IMR-90 (cell line): ENCODE measurements at regions not wholly inside any gene's neighbourhood (a gene's known extent, or its start where the extent isn't known, plus 50 kb on each side); places are given as distances from the start of the nearest gene placed in this dataset.

Experiments
- ATAC-seq: fragments of 200-7000 bp; cut with Tn5 transposase; 2 replicates; pipeline ENCODE4 v1.9.1; 2020; ENCODE audit warnings: low read depth, mild to moderate bottlenecking, moderate library complexity
- BruUV-seq: library from RNA; stranded (reverse); fragments of 400-500 nt; replicated peaks from 2 replicates; lab custom pipeline; 2021; lab: Mats Ljungman, UMichigan
- CTCF ChIA-PET: fragments of 300-600 bp; formaldehyde crosslinking; extraction: SDS; loops from one replicate; lab custom pipeline; 2021; ENCODE audit warnings: antibody characterized with exemption; lab: Yijun Ruan, JAX
- POLR2A ChIA-PET: fragments of 300-600 bp; sonication (Branson Sonifier 250); formaldehyde crosslinking; loops from one replicate; lab custom pipeline; 2022; ENCODE audit warnings: antibody characterized with exemption; ENCODE audit not compliant: unreplicated experiment; lab: Charles Lee
- DNase-seq: peaks from one replicate; pipeline ENCODE4 v3.0.0; 2013
- H2AFZ ChIP-seq: replicated peaks from 2 replicates; pipeline ENCODE3; 2013; ENCODE audit warnings: low read length, mild to moderate bottlenecking; ENCODE audit not compliant: poor library complexity
- H2AK5ac ChIP-seq: 2 replicates; pipeline ENCODE4 v1.6.1; 2013; ENCODE audit warnings: low read depth, low read length, inconsistent platforms
- H2AK9ac ChIP-seq: replicated peaks from 2 replicates; pipeline ENCODE3; 2013; ENCODE audit warnings: mild to moderate bottlenecking, low read depth, low read length, moderate library complexity; ENCODE audit not compliant: poor library complexity
- H2BK120ac ChIP-seq: 2 replicates; pipeline ENCODE4 v1.6.1; 2013; ENCODE audit warnings: low read depth, low read length, inconsistent platforms
- H2BK15ac ChIP-seq: 3 replicates; pipeline ENCODE4 v1.6.1; 2013; ENCODE audit warnings: low read depth, low read length, inconsistent platforms
- H2BK20ac ChIP-seq: 2 replicates; pipeline ENCODE4 v1.6.1; 2013; ENCODE audit warnings: low read depth, mild to moderate bottlenecking, inconsistent platforms, low read length, moderate library complexity
- H2BK5ac ChIP-seq: 2 replicates; pipeline ENCODE4 v1.6.1; 2013; ENCODE audit warnings: mild to moderate bottlenecking, low read depth, low read length, inconsistent platforms; ENCODE audit not compliant: poor library complexity, severe bottlenecking
- H3K14ac ChIP-seq: replicated peaks from 2 replicates; pipeline ENCODE4 v1.6.1; 2013; ENCODE audit warnings: low read depth, low read length, inconsistent platforms
- H3K18ac ChIP-seq: 2 replicates; pipeline ENCODE4 v1.6.1; 2013; ENCODE audit warnings: low read depth, low read length, control low read depth
- H3K23ac ChIP-seq: 2 replicates; pipeline ENCODE4 v1.6.1; 2013; ENCODE audit warnings: low read depth, low read length, inconsistent platforms
- H3K27ac ChIP-seq: 2 replicates; pipeline ENCODE4 v1.5.1; 2013; ENCODE audit warnings: mild to moderate bottlenecking, control low read depth, low read length; ENCODE audit not compliant: insufficient read depth
- H3K27me3 ChIP-seq: 2 replicates; pipeline ENCODE4 v1.6.1; 2013; ENCODE audit warnings: low read length; ENCODE audit not compliant: control insufficient read depth, insufficient read depth
- H3K36me3 ChIP-seq: 2 replicates; pipeline ENCODE4 v1.6.1; 2013; ENCODE audit warnings: low read length, mixed read lengths; ENCODE audit not compliant: control insufficient read depth, insufficient read depth
- H3K4ac ChIP-seq: 2 replicates; pipeline ENCODE4 v1.6.1; 2013; ENCODE audit warnings: low read depth, low read length, inconsistent platforms
- H3K4me1 ChIP-seq: 2 replicates; pipeline ENCODE4 v1.6.1; 2013; ENCODE audit warnings: low read length, mixed read lengths; ENCODE audit not compliant: control insufficient read depth, insufficient read depth
- H3K4me2 ChIP-seq: 2 replicates; pipeline ENCODE4 v1.6.1; 2013; ENCODE audit warnings: low read depth, mild to moderate bottlenecking, control low read depth, low read length, moderate library complexity
- H3K4me3 ChIP-seq: 2 replicates; pipeline ENCODE4 v1.5.1; 2013; ENCODE audit warnings: low read depth, mild to moderate bottlenecking, control low read depth, low read length, moderate library complexity; ENCODE audit not compliant: insufficient read depth
- H3K56ac ChIP-seq: 2 replicates; pipeline ENCODE4 v1.6.1; 2013; ENCODE audit warnings: low read length, inconsistent platforms; ENCODE audit not compliant: insufficient read depth; ENCODE audit errors: extremely low read depth
- H3K79me1 ChIP-seq, 2 experiments: 2 replicates each; pipeline ENCODE4 v1.6.1; 2013; ENCODE audit warnings: low read length in 2 of 2, inconsistent platforms in 1 of 2, low read depth in 1 of 2
- H3K9ac ChIP-seq: 2 replicates; pipeline ENCODE4 v1.6.1; 2013; ENCODE audit warnings: low read depth, low read length, control low read depth
- H3K9me1 ChIP-seq: 2 replicates; pipeline ENCODE4 v1.6.1; 2013; ENCODE audit warnings: low read length, inconsistent platforms; ENCODE audit not compliant: insufficient read depth
- H3K9me3 ChIP-seq: 2 replicates; pipeline ENCODE4 v1.6.1; 2013; ENCODE audit warnings: low read length; ENCODE audit not compliant: control insufficient read depth, insufficient read depth
- H4K20me1 ChIP-seq: 2 replicates; pipeline ENCODE4 v1.6.1; 2013; ENCODE audit warnings: low read length, inconsistent platforms; ENCODE audit not compliant: insufficient read depth
- H4K5ac ChIP-seq: 2 replicates; pipeline ENCODE4 v1.6.1; 2013; ENCODE audit warnings: mild to moderate bottlenecking, low read depth, low read length, control low read depth
- H4K8ac ChIP-seq, 2 experiments: 2 replicates each; pipeline ENCODE4 v1.6.1; 2013; ENCODE audit warnings: low read depth in 2 of 2, low read length in 2 of 2, control low read depth in 1 of 2, inconsistent platforms in 1 of 2
- H4K91ac ChIP-seq: 2 replicates; pipeline ENCODE4 v1.6.1; 2013; ENCODE audit warnings: low read depth, low read length, inconsistent platforms; ENCODE audit not compliant: insufficient read depth
- CEBPB ChIP-seq: IDR thresholded peaks from 2 replicates; pipeline ENCODE4 v1.6.1; 2012; ENCODE audit warnings: low read depth, low read length, improper control_type of control experiment
- CHD1 ChIP-seq: IDR thresholded peaks from 2 replicates; pipeline ENCODE4 v1.6.1; 2012; ENCODE audit warnings: low read depth, low read length, improper control_type of control experiment
- CTCF ChIP-seq: conservative IDR thresholded peaks from 2 replicates; pipeline ENCODE4 v1.5.1; 2012; ENCODE audit warnings: mild to moderate bottlenecking, low read depth, low read length, improper control_type of control experiment
- MAFK ChIP-seq: IDR thresholded peaks from 2 replicates; pipeline ENCODE4 v1.6.1; 2012; ENCODE audit warnings: low read depth, low read length, improper control_type of control experiment
- MAZ ChIP-seq: IDR thresholded peaks from 2 replicates; pipeline ENCODE4 v1.6.1; 2012; ENCODE audit warnings: low read depth, mild to moderate bottlenecking, low read length, improper control_type of control experiment, moderate library complexity, borderline replicate concordance
- NFE2L2 ChIP-seq: fragments of 150-350 bp; IDR thresholded peaks from 2 replicates; pipeline ENCODE4 v1.6.1; 2016; ENCODE audit warnings: low read depth, mild to moderate bottlenecking, low read length
- POLR2A ChIP-seq: IDR thresholded peaks from 2 replicates; pipeline ENCODE4 v1.6.1; 2012; ENCODE audit warnings: mild to moderate bottlenecking, low read depth, low read length
- SMC3 ChIP-seq: fragments of 150-350 bp; IDR thresholded peaks from 2 replicates; pipeline ENCODE4 v1.6.1; 2016; ENCODE audit warnings: low read depth, mild to moderate bottlenecking, antibody characterized with exemption, low read length, moderate library complexity
- WGBS, 2 experiments: methylation state at CpG; one replicate each; pipeline versions ENCODE4 v1.1.5 to v1.1.7; 2013; ENCODE audit warnings: missing lambda C conversion rate in 2 of 2; ENCODE audit not compliant: insufficient read length in 1 of 2; ENCODE audit errors: extremely low coverage in 2 of 2; 5-methylcytosine and 5-hydroxymethylcytosine counted together
- dilution Hi-C: fragments of 300-500 bp; cut with HindIII; formaldehyde crosslinking; loops from one replicate; pipeline ENCODE4 v1.14.3; 2018; ENCODE audit warnings: low sequenced_read_pairs; ENCODE audit not compliant: unreplicated experiment
- in situ Hi-C: fragments of 300-500 bp; cut with MboI; formaldehyde crosslinking; loops from 3 replicates; pipeline ENCODE4 v1.14.3; 2019; ENCODE audit warnings: low sequenced_read_pairs, inconsistent platforms, mixed read lengths
- intact Hi-C: fragments of 100-400 bp; cut with micrococcal nuclease; formaldehyde crosslinking; loops from 2 replicates; pipeline ENCODE4 v1.10.0; 2022
- TF ChIP-seq, protein P1 (sequence below): fragments of 150-350 bp; IDR thresholded peaks from 2 replicates; pipeline ENCODE4 v1.6.1; 2017; ENCODE audit warnings: mild to moderate bottlenecking, antibody characterized with exemption, low read length, low read depth

DNA sequence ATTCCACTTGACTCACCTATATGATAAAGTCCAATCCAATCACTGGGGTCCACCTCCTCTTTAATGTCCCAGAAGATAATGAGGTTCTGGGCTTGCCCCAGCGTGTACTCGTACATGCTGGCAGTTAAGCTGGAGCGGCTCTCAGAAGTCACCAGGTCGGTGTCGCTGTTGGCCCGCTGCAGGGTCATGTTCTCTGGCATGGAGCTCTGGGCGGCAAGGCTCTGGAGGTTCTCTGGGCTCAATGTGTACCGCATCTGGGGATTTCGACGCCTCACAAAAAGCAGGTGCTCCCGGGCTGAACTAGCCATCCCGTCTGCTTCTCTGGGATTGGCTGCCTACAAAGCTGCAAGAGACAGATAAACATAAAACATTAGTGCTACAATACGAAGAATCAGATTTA, 206.4 kb upstream of the CCDC150 start:
- Histone ChIP-seq H3K4me1 (no peaks in the 10 kb centered on the region), H3K27ac (no peak overlapping the region), H2AFZ (peak overlapping the region; percentile 56), H3K9ac (no peak overlapping the region), H2BK20ac (no peak overlapping the region), H3K4me3 (no peak overlapping the region), H3K9me3 (no peaks in the 10 kb centered on the region), H3K4ac (no peak overlapping the region), H4K20me1 (no peaks in the 10 kb centered on the region), H4K91ac (no peak overlapping the region), H3K4me2 (no peak overlapping the region), H3K56ac (no peak overlapping the region), H2BK5ac (no peak overlapping the region), H3K27me3 (no peaks in the 10 kb centered on the region), H3K79me1 (no peaks in the 10 kb centered on the region), H2AK9ac (no peak overlapping the region), H4K5ac (no peak overlapping the region), H2BK120ac (no peak overlapping the region), H3K23ac (no peak overlapping the region), H4K8ac (no peak overlapping the region), H3K9me1 (no peaks in the 10 kb centered on the region), H2AK5ac (no peak overlapping the region), H3K36me3 (no peaks in the 10 kb centered on the region), H3K18ac (no peak overlapping the region), H2BK15ac (no peak overlapping the region), H3K14ac (no peak overlapping the region)
- TF ChIP-seq SMC3 (no peak), CEBPB (no peak), MAFK (no peak), NFE2L2 (no peak), CTCF (no peak), POLR2A (no peak), MAZ (no peak), CHD1 (no peak)
- TF ChIP-seq, protein P1, sequence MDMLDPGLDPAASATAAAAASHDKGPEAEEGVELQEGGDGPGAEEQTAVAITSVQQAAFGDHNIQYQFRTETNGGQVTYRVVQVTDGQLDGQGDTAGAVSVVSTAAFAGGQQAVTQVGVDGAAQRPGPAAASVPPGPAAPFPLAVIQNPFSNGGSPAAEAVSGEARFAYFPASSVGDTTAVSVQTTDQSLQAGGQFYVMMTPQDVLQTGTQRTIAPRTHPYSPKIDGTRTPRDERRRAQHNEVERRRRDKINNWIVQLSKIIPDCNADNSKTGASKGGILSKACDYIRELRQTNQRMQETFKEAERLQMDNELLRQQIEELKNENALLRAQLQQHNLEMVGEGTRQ, result no peak
- dilution Hi-C loops (no loop called here), in situ Hi-C loops (loop anchor here (25.0 kb wide), 1 partner anchor 346 kb away; no protein-coding TSS in a partner anchor), intact Hi-C loops (no loop called here)
- no peak for DNase-seq
- ChIA-PET CTCF (interaction anchor here (1.5 kb wide), 1 partner anchor 9 kb away, joined by 5 read pairs; no protein-coding TSS in a partner anchor), POLR2A (no interaction called here)
- BruUV-seq, result no TSS peak
- WGBS, 2 experiments, result 100% methylated on average over 11 of the region's 13 CpGs; no CpG with 5 or more reads in 1 of the 2 experiments
- ATAC-seq, result no peak
